ENCODE measurements at regions not wholly inside any gene's neighbourhood (a gene's known extent, or its start where the extent isn't known, plus 50 kb on each side); places are given as distances from the start of the nearest gene placed in this dataset.

GRCh38 chr3:166783206-166783605 lies 596.9 kb downstream of the ZBBX start:
- no peak overlapping the region for H3K27ac ChIP-seq
- H3K4me1 ChIP-seq: no peaks in the 10 kb centered on the region
- no peaks in the 10 kb centered on the region for H3K36me3 ChIP-seq
- no peak overlapping the region for H3K4me3 ChIP-seq
- H3K27me3 ChIP-seq: no peaks in the 10 kb centered on the region
- H3K9me3 ChIP-seq: no peaks in the 10 kb centered on the region
- no peak for DNase-seq
- no peak for TF ChIP-seq CTCF (IDR thresholded peaks at IDR 0.05)
- intact Hi-C loops (cut with DNase I; ENCODE audit: low total_unique reads): no loop called here

GRCh38 chr3:166764698-166765318 lies 615.3 kb downstream of the ZBBX start:
- Histone ChIP-seq H3K27ac (no peak overlapping the region), H3K4me3 (no peak overlapping the region), H3K36me3 (no peaks in the 10 kb centered on the region), H3K4me1 (no peaks in the 10 kb centered on the region), H3K9me3 (peaks cover 0 to 15% (median 0%) of the 10 kb centered on the region in 3 donors), H3K27me3 (no peaks in the 10 kb centered on the region)
- TF ChIP-seq CTCF (IDR thresholded peaks at IDR 0.05): no peak
- no peak for DNase-seq
- intact Hi-C loops (cut with DNase I; ENCODE audit: low total_unique reads): no loop called here

- Histone ChIP-seq H3K27me3 (no peaks in the 10 kb centered on the region), H3K27ac (no peak overlapping the region), H3K4me3 (no peak overlapping the region), H3K36me3 (no peaks in the 10 kb centered on the region), H3K9me3 (peaks cover 0 to 10% (median 0%) of the 10 kb centered on the region in 3 donors), H3K4me1 (no peaks in the 10 kb centered on the region)
- TF ChIP-seq CTCF (IDR thresholded peaks at IDR 0.05): no peak
- DNase-seq: no peak
- intact Hi-C loops (cut with DNase I; ENCODE audit: low total_unique reads): no loop called here
Measured at GRCh38 chr3:166759736-166760513, 620.2 kb downstream of the ZBBX start.

GRCh38 chr3:166752214-166752613 lies 627.9 kb downstream of the ZBBX start:
- no peaks in the 10 kb centered on the region for H3K36me3 ChIP-seq

GRCh38 chr3:166743481-166744134 lies 636.5 kb downstream of the ZBBX start:
- Histone ChIP-seq H3K27me3 (no peaks in the 10 kb centered on the region), H3K9me3 (no peaks in the 10 kb centered on the region), H3K27ac (no peak overlapping the region), H3K36me3 (no peaks in the 10 kb centered on the region), H3K4me1 (no peaks in the 10 kb centered on the region), H3K4me3 (no peak overlapping the region)
- intact Hi-C loops (cut with DNase I; ENCODE audit: low total_unique reads): no loop called here
- no peak for TF ChIP-seq CTCF (IDR thresholded peaks at IDR 0.05)
- DNase-seq: no peak

More at GRCh38 chr3:166752214-166752613, 627.9 kb downstream of the ZBBX start:
- DNase-seq: no peak
- H3K9me3 ChIP-seq: peaks cover 0 to 4% (median 0%) of the 10 kb centered on the region in 3 donors
- H3K4me3 ChIP-seq: no peak overlapping the region
- no peaks in the 10 kb centered on the region for H3K27me3 ChIP-seq
- H3K27ac ChIP-seq: no peak overlapping the region
- no peak for TF ChIP-seq CTCF (IDR thresholded peaks at IDR 0.05)
- intact Hi-C loops (cut with DNase I; ENCODE audit: low total_unique reads): no loop called here
- no peaks in the 10 kb centered on the region for H3K4me1 ChIP-seq

All from tibial artery (tissue), 4 donors.